ENCODE measurements at regions not wholly inside any gene's neighbourhood (a gene's known extent, or its start where the extent isn't known, plus 50 kb on each side); places are given as distances from the start of the nearest gene placed in this dataset.

GRCh38 chr17:70820276-70820675 lies 650.9 kb downstream of the KCNJ2 start:
- DNase-seq: no peak

- no peak for DNase-seq
Observed at GRCh38 chr17:70825321-70826125, 656.2 kb downstream of the KCNJ2 start.

GRCh38 chr17:70829876-70830275 lies 660.5 kb downstream of the KCNJ2 start:
- DNase-seq: no peak

- DNase-seq: no peak
Observed at GRCh38 chr17:70834039-70834438, 664.7 kb downstream of the KCNJ2 start.

GRCh38 chr17:70848785-70849184 lies 679.5 kb downstream of the KCNJ2 start:
- DNase-seq: no peak

GRCh38 chr17:70855401-70856054 lies 686.2 kb downstream of the KCNJ2 start:
- DNase-seq: peak; percentile 74

GRCh38 chr17:70857351-70857750 lies 688.0 kb downstream of the KCNJ2 start:
- no peak for DNase-seq

- DNase-seq: no peak
Observed at GRCh38 chr17:70859829-70860228, 690.5 kb downstream of the KCNJ2 start.

GRCh38 chr17:70862295-70862694 lies 693.0 kb downstream of the KCNJ2 start:
- no peak for DNase-seq

GRCh38 chr17:70863436-70864248 lies 694.3 kb downstream of the KCNJ2 start:
- DNase-seq: no peak

- no peak for DNase-seq
Observed at GRCh38 chr17:70865993-70866804, 696.9 kb downstream of the KCNJ2 start.

- no peak for DNase-seq
Observed at GRCh38 chr17:70868149-70868548, 698.8 kb downstream of the KCNJ2 start.

- no peak for DNase-seq
Observed at GRCh38 chr17:70869402-70870085, 700.2 kb downstream of the KCNJ2 start.

- no peak for DNase-seq
Observed at GRCh38 chr17:70871180-70871818, 702.0 kb downstream of the KCNJ2 start.

- no peak for DNase-seq
Observed at GRCh38 chr17:70872103-70872502, 702.8 kb downstream of the KCNJ2 start.

GRCh38 chr17:70875729-70876310 lies 706.5 kb downstream of the KCNJ2 start:
- DNase-seq: no peak

GRCh38 chr17:70878879-70879278 lies 709.5 kb downstream of the KCNJ2 start:
- DNase-seq: no peak

GRCh38 chr17:70879401-70879800 lies 710.1 kb downstream of the KCNJ2 start:
- DNase-seq: no peak

- DNase-seq: no peak
Observed at GRCh38 chr17:70881093-70881492, 711.8 kb downstream of the KCNJ2 start.

- no peak for DNase-seq
Observed at GRCh38 chr17:70882504-70882903, 713.2 kb downstream of the KCNJ2 start.

GRCh38 chr17:70886648-70887047 lies 717.3 kb downstream of the KCNJ2 start:
- no peak for DNase-seq
